A673 (cell line): ENCODE measurements at regions not wholly inside any gene's neighbourhood (a gene's known extent, or its start where the extent isn't known, plus 50 kb on each side); places are given as distances from the start of the nearest gene placed in this dataset.
"Not testable (repeated sequence)": the region's sequence is repeated elsewhere in the genome, so short reads cannot be mapped to it uniquely, and the experiment has no call there.

Experiments used
- EZH2 ChIP-seq: fragments of 200-600 bp; sonication (generic); IDR thresholded peaks from 2 replicates; pipeline ENCODE4 v1.6.1; 2017; ENCODE audit warnings: borderline replicate concordance, low read depth, mild to moderate bottlenecking, mixed read lengths, antibody characterized with exemption, low read length; ENCODE audit not compliant: poor library complexity, severe bottlenecking
- TF ChIP-seq, protein P1 (sequence below): fragments of 300-800, 200-600 bp; sonication (generic); conservative IDR thresholded peaks from 2 replicates; pipeline ENCODE4 v1.5.1; 2017; ENCODE audit warnings: low read depth, mild to moderate bottlenecking, antibody characterized with exemption, low read length, moderate library complexity, mixed read lengths

DNA sequence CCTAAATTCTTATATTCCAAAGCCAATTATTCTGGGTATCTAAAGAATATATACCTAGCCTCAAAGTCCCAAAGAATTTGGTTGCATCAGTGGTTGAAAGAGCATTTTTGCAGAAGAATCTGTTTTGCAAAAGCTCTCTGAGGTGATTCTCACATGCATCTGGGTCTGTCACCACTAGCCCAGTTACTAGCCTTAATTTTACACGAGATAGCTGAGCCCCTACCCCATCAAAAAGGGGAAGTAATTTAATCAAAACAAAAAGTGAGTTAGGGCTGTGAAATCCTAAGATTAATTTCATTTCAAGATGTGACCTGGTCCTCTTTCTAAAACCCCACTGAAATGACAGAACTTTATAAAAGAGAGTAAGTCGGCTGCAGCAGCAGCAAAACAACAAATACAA lies 53.7 kb upstream of the ZSCAN2 start:
- TF ChIP-seq, protein P1, sequence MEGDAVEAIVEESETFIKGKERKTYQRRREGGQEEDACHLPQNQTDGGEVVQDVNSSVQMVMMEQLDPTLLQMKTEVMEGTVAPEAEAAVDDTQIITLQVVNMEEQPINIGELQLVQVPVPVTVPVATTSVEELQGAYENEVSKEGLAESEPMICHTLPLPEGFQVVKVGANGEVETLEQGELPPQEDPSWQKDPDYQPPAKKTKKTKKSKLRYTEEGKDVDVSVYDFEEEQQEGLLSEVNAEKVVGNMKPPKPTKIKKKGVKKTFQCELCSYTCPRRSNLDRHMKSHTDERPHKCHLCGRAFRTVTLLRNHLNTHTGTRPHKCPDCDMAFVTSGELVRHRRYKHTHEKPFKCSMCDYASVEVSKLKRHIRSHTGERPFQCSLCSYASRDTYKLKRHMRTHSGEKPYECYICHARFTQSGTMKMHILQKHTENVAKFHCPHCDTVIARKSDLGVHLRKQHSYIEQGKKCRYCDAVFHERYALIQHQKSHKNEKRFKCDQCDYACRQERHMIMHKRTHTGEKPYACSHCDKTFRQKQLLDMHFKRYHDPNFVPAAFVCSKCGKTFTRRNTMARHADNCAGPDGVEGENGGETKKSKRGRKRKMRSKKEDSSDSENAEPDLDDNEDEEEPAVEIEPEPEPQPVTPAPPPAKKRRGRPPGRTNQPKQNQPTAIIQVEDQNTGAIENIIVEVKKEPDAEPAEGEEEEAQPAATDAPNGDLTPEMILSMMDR: not testable (repeated sequence)
- TF ChIP-seq EZH2: not testable (repeated sequence)
